A549 (cell line): ENCODE measurements at regions not wholly inside any gene's neighbourhood (a gene's known extent, or its start where the extent isn't known, plus 50 kb on each side); places are given as distances from the start of the nearest gene placed in this dataset.

Experiments used
- ATAC-seq, 2 experiments: fragments of 200-7000 bp in 1 of 2; fragments of >200 bp in 1 of 2; cut with Nextera tagmentation in 1 of 2; cut with Tn5 transposase in 1 of 2; 3 replicates each; pipeline versions ENCODE4 v1.8.0 to v1.9.1; 2018 to 2020; ENCODE audit warnings: mild to moderate bottlenecking in 1 of 2, moderate library complexity in 1 of 2
- CTCF ChIA-PET: fragments of 300-600 bp; sonication (Branson Sonifier 250); formaldehyde crosslinking; extraction: SDS; loops from one replicate; lab custom pipeline; 2021; ENCODE audit warnings: antibody characterized with exemption, inconsistent platforms; lab: Yijun Ruan, JAX
- POLR2A ChIA-PET: fragments of 350-600 bp; formaldehyde crosslinking; extraction: SDS; loops from one replicate; lab custom pipeline; 2021; ENCODE audit warnings: antibody characterized with exemption, inconsistent platforms; lab: Yijun Ruan, JAX
- DNase-seq, 2 experiments: peaks; one replicate each; pipeline versions ENCODE4 v3.0.0 to v3.0.0-alpha.2; 2011 to 2016; ENCODE audit warnings: low read depth in 1 of 2, low spot score in 1 of 2
- FAIRE-seq: peaks from 2 replicates; lab custom pipeline; 2011; peaks lifted over from hg19 to GRCh38; lab: Jason Lieb, UNC
- H3K27ac ChIP-seq, 2 experiments: fragments of >200 bp; sonication (Bioruptor Twin); formaldehyde crosslinking; 3 replicates each; pipeline ENCODE4 v1.5.1; 2016 to 2017
- H3K4me1 ChIP-seq: fragments of >200 bp; sonication (Bioruptor Twin); formaldehyde crosslinking; 3 replicates; pipeline ENCODE4 v1.6.1; 2016
- H3K4me2 ChIP-seq: fragments of >200 bp; sonication (Bioruptor Twin); formaldehyde crosslinking; 3 replicates; pipeline ENCODE4 v1.6.1; 2016
- H3K4me3 ChIP-seq: fragments of >200 bp; sonication (Bioruptor Twin); formaldehyde crosslinking; 3 replicates; pipeline ENCODE4 v1.5.1; 2016
- H3K9me3 ChIP-seq: fragments of >200 bp; sonication (Bioruptor Twin); formaldehyde crosslinking; 3 replicates; pipeline ENCODE4 v1.6.1; 2016
- ATOH8 ChIP-seq: fragments of 250-450 bp; sonication (Bioruptor Pico); IDR thresholded peaks from 2 replicates; pipeline ENCODE4 v1.5.0; 2020; ENCODE audit warnings: low read depth, mild to moderate bottlenecking, moderate library complexity
- BCL3 ChIP-seq: fragments of >200 bp; sonication (Bioruptor Twin); formaldehyde crosslinking; IDR thresholded peaks from 3 replicates; pipeline ENCODE4 v1.6.1; 2016
- BHLHE40 ChIP-seq: IDR thresholded peaks from 2 replicates; pipeline ENCODE4 v1.6.1; 2012; ENCODE audit warnings: low read depth, low read length, inconsistent platforms
- CHD2 ChIP-seq: fragments of 150-350 bp; IDR thresholded peaks from 2 replicates; pipeline ENCODE4 v1.6.1; 2014; ENCODE audit warnings: low read length; ENCODE audit not compliant: partially characterized antibody
- CTCF ChIP-seq: fragments of >200 bp; sonication (Bioruptor Twin); formaldehyde crosslinking; IDR thresholded peaks from 3 replicates; pipeline ENCODE4 v1.5.1; 2016
- ELK1 ChIP-seq: fragments of 150-350 bp; IDR thresholded peaks from 2 replicates; pipeline ENCODE4 v1.6.1; 2014; ENCODE audit warnings: low read depth, mild to moderate bottlenecking, low read length
- FOSL2 ChIP-seq, 2 experiments: fragments of 450-650 bp in 1 of 2; fragments of >200 bp in 1 of 2; sonication (Bioruptor Twin) in 1 of 2; formaldehyde crosslinking; IDR thresholded peaks; 2 replicates each; pipeline versions ENCODE4 v1.5.0 to v1.6.1; 2016 to 2020; ENCODE audit warnings: mild to moderate bottlenecking in 1 of 2, moderate library complexity in 1 of 2
- FOXS1 ChIP-seq: fragments of 250-450 bp; sonication (Bioruptor Pico); IDR thresholded peaks from 2 replicates; pipeline ENCODE4 v1.5.0; 2020; ENCODE audit warnings: mild to moderate bottlenecking, moderate library complexity
- MYC ChIP-seq: IDR thresholded peaks from 2 replicates; pipeline ENCODE4 v1.6.1; 2012; ENCODE audit warnings: mild to moderate bottlenecking, inconsistent platforms, low read length, improper control_type of control experiment, borderline replicate concordance
- RAD21 ChIP-seq, 2 experiments: fragments of >200 bp in 1 of 2; sonication (Bioruptor Twin) in 1 of 2; formaldehyde crosslinking in 1 of 2; IDR thresholded peaks in 1 of 2; conservative IDR thresholded peaks in 1 of 2; 2 replicates in 1 of 2; 3 replicates in 1 of 2; pipeline ENCODE4 v1.6.1; 2012 to 2018; ENCODE audit warnings: inconsistent platforms in 1 of 2
- RARB ChIP-seq: fragments of 250-450 bp; sonication (Bioruptor Pico); IDR thresholded peaks from 2 replicates; pipeline ENCODE4 v1.8.0; 2021; ENCODE audit warnings: mild to moderate bottlenecking, moderate library complexity
- REST ChIP-seq: fragments of 200-600 bp; sonication (generic); IDR thresholded peaks from 2 replicates; pipeline ENCODE4 v1.6.1; 2016; ENCODE audit warnings: antibody characterized with exemption, mild to moderate bottlenecking, moderate library complexity
- SREBF2 ChIP-seq: fragments of 450-650 bp; IDR thresholded peaks from 2 replicates; pipeline ENCODE4 v1.6.1; 2014; ENCODE audit warnings: mild to moderate bottlenecking, moderate library complexity
- USF2 ChIP-seq: fragments of 450-650 bp; IDR thresholded peaks from 2 replicates; pipeline ENCODE4 v1.6.1; 2014; ENCODE audit warnings: antibody characterized with exemption
- ZSCAN20 ChIP-seq: fragments of 250-450 bp; sonication (Bioruptor Pico); IDR thresholded peaks from 2 replicates; pipeline ENCODE4 v1.8.0; 2022; ENCODE audit warnings: mild to moderate bottlenecking, moderate library complexity
- WGBS: methylation state at CpG from one replicate; pipeline ENCODE4 v1.1.6; 2017; ENCODE audit errors: missing lambda C conversion rate; 5-methylcytosine and 5-hydroxymethylcytosine counted together

GRCh38 chr9:31700252-31701045, 684.0 kb upstream of the ACO1 start:
- no peak overlapping the region for H3K4me2 ChIP-seq
- TF ChIP-seq BHLHE40 (no peak), RAD21 (conservative IDR thresholded peaks at IDR 0.05 in 1 of 2, IDR thresholded peaks at IDR 0.05 in 1 of 2) (no peak), CTCF (no peak), BCL3 (no peak), ELK1 (no peak), RARB (CRISPR knock-in tag) (no peak), ATOH8 (CRISPR knock-in tag) (no peak), FOXS1 (CRISPR knock-in tag) (no peak), FOSL2 (IDR thresholded peaks at IDR 0.05) (no peak), FOSL2 (CRISPR knock-in tag; IDR thresholded peaks at IDR 0.05) (no peak), ZSCAN20 (CRISPR knock-in tag) (no peak), SREBF2 (no peak)
- TF ChIP-seq, all 56 proteins: peak for 0
- no peak overlapping the region for H3K4me3 ChIP-seq
- WGBS = 2% methylated on average over 3 of the region's 3 CpGs
- ChIA-PET POLR2A (no interaction called here), CTCF (no interaction called here)
- FAIRE-seq = no peak
- no peak for DNase-seq
- no peak overlapping the region for H3K27ac ChIP-seq
- H3K9me3 ChIP-seq = no peaks in the 10 kb centered on the region
- ATAC-seq = no peak
- H3K4me1 ChIP-seq = no peaks in the 10 kb centered on the region

- TF ChIP-seq MYC (no peak), REST (no peak), USF2 (no peak), CHD2 (no peak)
- ChIA-PET CTCF (no interaction called here), POLR2A (no interaction called here)
- FAIRE-seq (no peak), ATAC-seq (no peak), DNase-seq (no peak)
- Histone ChIP-seq H3K4me1 (no peaks in the 10 kb centered on the region), H3K4me2 (no peak overlapping the region), H3K4me3 (no peak overlapping the region), H3K27ac (no peak overlapping the region), H3K9me3 (no peaks in the 10 kb centered on the region)
- 26% methylated on average over 1 of the region's 1 CpG for WGBS
These were observed 681.5 kb upstream of the ACO1 start for GRCh38 chr9:31702957-31703356.
